Skeletal muscle tissue (tissue), 3 donors: ENCODE measurements at regions not wholly inside any gene's neighbourhood (a gene's known extent, or its start where the extent isn't known, plus 50 kb on each side); places are given as distances from the start of the nearest gene placed in this dataset.

Experiments
- H3K27ac ChIP-seq: one replicate; pipeline ENCODE4 v1.7.0; 2013; ENCODE audit warnings: mild to moderate bottlenecking, low read depth, low read length, inconsistent platforms
- H3K27me3 ChIP-seq, 3 donors: one replicate each; pipeline ENCODE4 v1.7.0; 2013; ENCODE audit warnings: low read length in 3 of 3; ENCODE audit not compliant: control insufficient read depth in 3 of 3, insufficient read depth in 3 of 3
- H3K36me3 ChIP-seq, 3 donors: one replicate each; pipeline ENCODE4 v1.7.0; 2013; ENCODE audit warnings: low read length in 3 of 3; ENCODE audit not compliant: control insufficient read depth in 3 of 3, insufficient read depth in 3 of 3
- H3K4me1 ChIP-seq, 3 donors: one replicate each; pipeline ENCODE4 v1.7.0; 2013; ENCODE audit warnings: low read length in 3 of 3, mild to moderate bottlenecking in 3 of 3; ENCODE audit not compliant: control insufficient read depth in 3 of 3, insufficient read depth in 3 of 3
- H3K4me3 ChIP-seq, 3 donors: one replicate each; pipeline ENCODE4 v1.7.0; 2013; ENCODE audit warnings: low read length in 3 of 3
- H3K9ac ChIP-seq, 3 donors: one replicate each; pipeline ENCODE4 v1.7.0; 2013; ENCODE audit warnings: low read length in 3 of 3, mild to moderate bottlenecking in 3 of 3, moderate library complexity in 2 of 3, low read depth in 1 of 3
- H3K9me3 ChIP-seq, 3 donors: one replicate each; pipeline ENCODE4 v1.7.0; 2013; ENCODE audit warnings: low read length in 3 of 3; ENCODE audit not compliant: control insufficient read depth in 3 of 3
- donor health status: Osteomylitis.

DNA sequence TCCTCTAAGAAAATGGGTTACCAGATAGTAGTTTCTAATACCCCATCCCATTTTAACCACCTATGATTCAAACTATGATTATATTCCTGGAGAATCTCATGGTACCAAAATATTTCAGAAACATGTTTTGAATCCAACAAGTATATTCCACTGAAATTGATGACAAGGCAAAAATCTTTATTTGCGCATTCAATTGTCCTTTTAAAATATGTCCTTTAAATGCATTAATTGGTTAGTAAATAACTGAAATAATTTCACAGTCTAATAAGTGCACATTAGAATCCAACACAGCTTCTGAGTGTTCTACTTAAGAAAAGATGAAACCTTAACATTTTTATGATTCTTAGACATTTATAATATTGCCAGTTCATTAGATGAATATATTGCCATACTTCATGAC lies 356.6 kb downstream of the SETD4 start:
- Histone ChIP-seq H3K27me3 (no peaks in the 10 kb centered on the region), H3K4me3 (no peak overlapping the region)

DNA sequence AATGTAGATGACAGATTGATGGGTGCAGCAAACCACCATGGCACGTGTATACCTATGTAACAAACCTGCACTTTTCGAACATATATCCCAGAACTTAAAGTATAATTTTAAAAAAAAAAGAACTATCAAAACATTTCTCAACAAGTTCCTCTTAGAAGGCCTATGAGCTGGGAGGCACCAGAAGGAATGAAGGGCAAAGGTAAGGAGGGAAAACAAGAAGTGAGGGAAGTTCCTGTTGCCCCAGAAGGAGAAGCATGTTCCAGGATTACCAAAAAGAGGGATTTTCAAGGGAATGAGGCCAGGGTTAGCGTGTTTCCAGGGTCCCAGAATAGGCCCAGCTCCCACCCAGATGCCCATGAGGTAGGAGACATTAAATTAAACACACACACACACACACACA lies 361.0 kb downstream of the SETD4 start:
- H3K27ac ChIP-seq: no peak overlapping the region
- H3K4me1 ChIP-seq: peaks cover 0 to 8% (median 6%) of the 10 kb centered on the region in 3 donors
- H3K36me3 ChIP-seq: no peaks in the 10 kb centered on the region
- H3K4me3 ChIP-seq: no peak overlapping the region
- H3K9ac ChIP-seq: no peak overlapping the region
- H3K27me3 ChIP-seq: no peaks in the 10 kb centered on the region
- no peaks in the 10 kb centered on the region for H3K9me3 ChIP-seq

More for the DNA sequence above, 356.6 kb downstream of the SETD4 start:
- Histone ChIP-seq H3K27ac (no peak overlapping the region), H3K4me1 (no peaks in the 10 kb centered on the region), H3K9ac (no peak overlapping the region), H3K36me3 (no peaks in the 10 kb centered on the region), H3K9me3 (no peaks in the 10 kb centered on the region)

DNA sequence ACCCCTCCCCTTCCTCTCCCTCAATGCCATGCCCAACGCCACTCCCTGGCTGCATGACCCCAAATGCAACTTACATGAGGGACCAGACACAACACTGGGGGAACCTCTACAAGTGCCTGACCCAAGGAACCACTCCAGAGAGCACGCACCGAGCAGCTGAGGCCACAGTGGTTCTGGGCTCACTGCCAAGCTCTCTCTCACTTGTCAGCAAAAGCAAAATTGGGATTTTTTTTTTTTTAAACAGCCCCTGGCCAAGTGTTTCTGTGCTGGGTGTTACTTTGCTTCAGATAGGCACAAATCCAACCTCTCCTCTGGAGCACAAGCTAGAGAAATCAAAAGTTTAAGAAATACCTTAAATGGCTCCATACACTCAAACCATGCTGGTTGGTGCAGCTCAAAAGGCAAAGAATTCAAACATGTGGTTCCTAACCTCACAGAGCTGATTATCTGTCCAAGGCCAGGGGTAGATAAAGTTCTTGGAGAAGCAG lies 363.0 kb downstream of the SETD4 start:
- peaks cover 0 to 8% (median 6%) of the 10 kb centered on the region in 3 donors for H3K4me1 ChIP-seq
- no peak overlapping the region for H3K27ac ChIP-seq
- H3K9ac ChIP-seq: no peak overlapping the region
- H3K4me3 ChIP-seq: no peak overlapping the region
- H3K36me3 ChIP-seq: no peaks in the 10 kb centered on the region
- peaks cover 0 to 3% (median 0%) of the 10 kb centered on the region in 3 donors for H3K27me3 ChIP-seq
- H3K9me3 ChIP-seq: no peaks in the 10 kb centered on the region

DNA sequence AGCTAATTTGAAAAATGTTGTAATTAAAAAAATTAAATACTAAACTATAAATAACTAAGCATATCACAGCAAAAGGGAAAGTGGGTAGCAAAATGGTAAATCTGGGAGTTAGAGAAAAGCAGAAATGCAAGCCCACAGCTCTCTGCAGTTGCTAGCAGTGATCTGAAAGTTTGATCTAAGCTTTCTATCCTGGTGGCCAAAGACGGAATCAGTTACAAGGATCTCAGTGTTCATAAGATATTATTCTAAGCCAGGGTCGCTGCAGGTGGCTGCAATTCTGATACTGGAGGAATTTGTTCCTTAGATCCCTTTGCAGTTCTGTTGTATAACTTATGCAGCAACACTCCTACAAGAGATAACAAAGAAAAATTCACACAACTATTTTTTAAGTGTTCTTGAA lies 363.7 kb downstream of the SETD4 start:
- H3K27me3 ChIP-seq: peaks cover 0 to 3% (median 0%) of the 10 kb centered on the region in 3 donors
- peaks cover 0 to 8% (median 6%) of the 10 kb centered on the region in 3 donors for H3K4me1 ChIP-seq
- no peaks in the 10 kb centered on the region for H3K9me3 ChIP-seq
- no peak overlapping the region for H3K27ac ChIP-seq
- H3K4me3 ChIP-seq: no peak overlapping the region
- H3K36me3 ChIP-seq: no peaks in the 10 kb centered on the region
- H3K9ac ChIP-seq: no peak overlapping the region

DNA sequence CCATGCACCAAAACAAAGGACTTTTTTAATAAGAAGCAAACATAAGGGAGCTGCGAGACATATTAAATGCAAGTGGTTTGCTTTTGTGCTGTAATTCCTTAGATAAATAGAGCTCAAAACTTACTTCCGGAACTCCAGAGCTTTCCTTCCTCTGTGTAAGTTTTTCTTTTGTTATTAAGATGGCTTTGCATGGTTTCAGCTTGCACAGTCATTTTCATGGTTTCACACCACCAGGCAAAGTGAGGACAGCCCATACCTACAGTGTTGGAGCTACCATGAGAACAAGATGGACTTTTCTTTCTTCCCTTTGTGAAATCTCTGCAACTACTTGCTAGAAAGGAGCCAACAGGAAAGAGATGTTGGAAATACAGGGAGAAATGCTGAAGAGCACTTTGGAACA lies 368.0 kb downstream of the SETD4 start:
- H3K36me3 ChIP-seq: no peaks in the 10 kb centered on the region
- H3K27ac ChIP-seq: no peak overlapping the region
- H3K9me3 ChIP-seq: no peaks in the 10 kb centered on the region
- H3K4me1 ChIP-seq: peaks cover 0 to 7% (median 4%) of the 10 kb centered on the region in 3 donors
- H3K27me3 ChIP-seq: peaks cover 0 to 3% (median 0%) of the 10 kb centered on the region in 3 donors
- H3K4me3 ChIP-seq: no peak overlapping the region
- H3K9ac ChIP-seq: no peak overlapping the region

DNA sequence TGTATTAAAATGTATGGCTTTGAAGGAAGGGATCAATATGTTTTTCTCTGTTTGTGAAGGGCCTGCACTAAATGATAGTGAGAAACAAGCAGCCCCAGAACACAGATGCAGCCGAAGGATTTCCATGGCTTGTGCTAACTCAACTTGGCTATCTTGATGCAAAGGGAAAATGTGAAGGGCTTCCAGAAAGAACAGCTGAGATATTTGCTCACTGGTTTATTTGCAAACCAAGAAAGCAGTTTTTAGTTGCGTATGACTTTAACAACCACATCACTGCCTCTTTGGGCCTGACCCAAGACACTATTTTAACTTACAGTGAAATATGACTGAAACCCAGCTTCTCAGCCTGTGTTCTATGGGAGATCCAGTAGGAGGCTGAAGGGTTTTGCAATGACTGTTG lies 369.9 kb downstream of the SETD4 start:
- Histone ChIP-seq H3K9me3 (no peaks in the 10 kb centered on the region), H3K9ac (no peak overlapping the region), H3K27me3 (peaks cover 0 to 3% (median 0%) of the 10 kb centered on the region in 3 donors), H3K4me3 (no peak overlapping the region), H3K4me1 (peaks cover 0 to 3% (median 0%) of the 10 kb centered on the region in 3 donors), H3K27ac (no peak overlapping the region), H3K36me3 (no peaks in the 10 kb centered on the region)

DNA sequence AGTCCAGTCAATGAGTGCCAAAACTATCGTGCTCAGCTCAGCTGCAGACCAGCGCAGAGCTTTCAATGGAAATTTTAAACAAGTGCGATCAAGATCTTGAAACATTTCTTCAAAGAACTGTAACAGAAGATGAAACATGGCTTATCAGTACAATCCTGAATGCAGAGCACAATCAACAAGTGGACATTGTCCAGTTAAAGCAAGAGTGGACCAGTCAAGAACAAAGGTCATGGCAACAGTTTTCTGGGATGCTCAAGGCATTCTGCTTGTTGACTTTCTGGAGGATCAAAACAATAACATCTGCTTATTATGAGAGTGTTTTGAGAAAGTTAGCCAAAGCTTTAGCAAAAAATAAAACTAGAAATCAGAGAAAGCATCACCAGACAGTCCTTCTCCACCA lies 374.2 kb downstream of the SETD4 start:
- Histone ChIP-seq H3K9me3 (no peaks in the 10 kb centered on the region), H3K27me3 (peaks cover 0 to 5% (median 0%) of the 10 kb centered on the region in 3 donors), H3K4me3 (no peak overlapping the region), H3K4me1 (no peaks in the 10 kb centered on the region), H3K9ac (no peak overlapping the region), H3K36me3 (no peaks in the 10 kb centered on the region), H3K27ac (no peak overlapping the region)

DNA sequence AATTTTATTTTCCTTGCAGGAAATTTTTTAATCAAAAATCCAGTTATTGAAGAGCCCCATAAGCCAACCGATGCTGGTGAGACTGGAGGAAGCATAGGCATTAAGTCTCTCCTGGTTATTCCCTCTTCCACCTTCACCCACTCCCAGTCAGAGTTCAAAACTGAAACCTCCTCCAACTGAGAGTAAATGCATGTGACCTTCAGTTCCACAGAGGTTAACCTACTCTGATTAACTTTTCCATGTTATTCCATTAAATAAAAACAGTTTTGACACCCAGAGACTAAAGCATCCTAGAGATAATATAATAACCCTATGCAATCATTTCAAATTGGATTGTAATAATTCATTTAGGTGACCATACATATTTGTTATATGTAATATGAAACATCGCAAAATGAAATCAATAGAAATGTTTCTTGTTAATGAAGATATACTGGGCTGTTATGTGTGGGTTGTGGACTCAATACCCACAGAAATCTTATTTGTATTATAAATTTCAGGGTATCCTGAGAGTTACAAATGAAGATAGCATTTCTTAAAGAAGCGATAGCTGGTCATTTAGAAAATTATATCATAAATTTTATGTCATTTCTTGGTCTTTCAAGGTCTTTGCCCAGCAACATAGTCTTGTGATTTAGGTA lies 376.5 kb downstream of the SETD4 start:
- Histone ChIP-seq H3K36me3 (no peaks in the 10 kb centered on the region), H3K9ac (no peak overlapping the region), H3K27me3 (peaks cover 0 to 5% (median 0%) of the 10 kb centered on the region in 3 donors), H3K9me3 (no peaks in the 10 kb centered on the region), H3K4me3 (no peak overlapping the region), H3K4me1 (no peaks in the 10 kb centered on the region), H3K27ac (no peak overlapping the region)

DNA sequence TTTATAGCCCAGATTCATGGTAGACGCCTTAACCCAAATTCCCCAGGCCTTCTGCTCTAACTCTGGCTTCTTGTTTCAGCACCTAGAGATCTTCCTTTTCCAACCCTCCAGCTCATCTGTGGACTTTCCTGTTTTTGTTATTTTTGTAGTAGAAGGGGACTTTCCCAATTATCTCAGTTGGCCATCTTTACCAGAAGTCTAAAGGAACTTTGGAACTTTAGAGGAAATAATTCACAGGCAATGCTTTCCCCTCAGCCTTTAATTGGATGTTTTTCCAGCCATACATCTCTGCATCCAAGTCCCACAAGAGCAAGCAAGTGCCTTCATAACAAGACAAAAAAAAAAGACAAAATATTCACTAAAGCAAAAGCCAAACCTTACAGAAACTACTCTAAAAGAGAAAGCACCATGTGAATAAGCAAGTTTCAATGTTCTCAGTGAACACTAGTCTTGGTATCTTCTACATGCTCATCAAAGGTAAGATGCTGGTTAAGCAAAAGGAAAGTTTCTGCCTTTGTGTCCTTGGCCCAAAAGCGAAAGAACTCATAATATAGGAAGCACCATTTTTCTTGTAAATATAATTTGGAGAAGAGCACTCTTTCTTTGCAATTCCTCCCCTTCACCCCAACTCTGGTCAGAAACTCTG lies 377.3 kb downstream of the SETD4 start:
- Histone ChIP-seq H3K36me3 (no peaks in the 10 kb centered on the region), H3K4me3 (no peak overlapping the region), H3K9ac (no peak overlapping the region), H3K27me3 (peaks cover 0 to 5% (median 0%) of the 10 kb centered on the region in 3 donors), H3K9me3 (no peaks in the 10 kb centered on the region), H3K27ac (no peak overlapping the region), H3K4me1 (no peaks in the 10 kb centered on the region)

DNA sequence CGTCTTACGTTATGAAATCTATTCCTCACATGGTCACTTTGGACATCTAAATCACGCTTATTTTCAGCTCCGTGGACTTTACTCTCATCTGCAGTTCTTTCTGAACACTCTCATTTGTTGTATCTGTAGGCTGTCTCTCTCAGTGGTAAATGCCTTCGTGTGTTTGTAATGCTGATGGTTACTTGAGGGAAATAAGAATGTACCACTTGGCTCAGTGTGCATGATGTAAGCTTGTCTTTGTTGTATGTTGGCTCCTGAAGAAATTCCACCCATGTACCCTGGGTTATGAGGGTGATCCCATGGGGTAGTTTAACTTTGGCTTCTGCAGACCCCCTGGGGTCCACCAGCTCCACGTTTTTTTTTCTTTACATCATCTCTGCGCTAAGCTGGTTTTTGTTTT lies 378.4 kb downstream of the SETD4 start:
- Histone ChIP-seq H3K27ac (no peak overlapping the region), H3K9ac (no peak overlapping the region)

More for the DNA sequence above, 378.4 kb downstream of the SETD4 start:
- Histone ChIP-seq H3K4me1 (no peaks in the 10 kb centered on the region), H3K27me3 (peaks cover 0 to 5% (median 0%) of the 10 kb centered on the region in 3 donors), H3K36me3 (no peaks in the 10 kb centered on the region), H3K4me3 (no peak overlapping the region), H3K9me3 (no peaks in the 10 kb centered on the region)
